Activated CD8-positive, alpha-beta T cell treated with anti-CD3 and anti-CD28 coated beads for 36 hours (primary cell): ENCODE measurements at regions not wholly inside any gene's neighbourhood (a gene's known extent, or its start where the extent isn't known, plus 50 kb on each side); places are given as distances from the start of the nearest gene placed in this dataset.

ENCODE experiments used
- ATAC-seq: fragments of 200-7000 bp; cut with Tn5 transposase; one replicate; pipeline ENCODE4 v1.10.0; 2021; ENCODE audit warnings: mild to moderate bottlenecking, moderate library complexity
- CTCF ChIA-PET: fragments of 350-600 bp; sonication (Branson Sonifier 250); formaldehyde crosslinking; loops from one replicate; lab custom pipeline; 2021; ENCODE audit warnings: antibody characterized with exemption; lab: Charles Lee
- POLR2A ChIA-PET: fragments of 350-600 bp; sonication (Branson Sonifier 250); formaldehyde crosslinking; loops from one replicate; lab custom pipeline; 2021; ENCODE audit warnings: antibody characterized with exemption; lab: Charles Lee
- DNase-seq: peaks from one replicate; pipeline ENCODE4 v3.0.0-alpha.2; 2020
- H3K27ac Mint-ChIP-seq: one replicate; pipeline ENCODE4 v1.8.0; 2021; ENCODE audit warnings: mild to moderate bottlenecking, mixed read lengths
- H3K27me3 Mint-ChIP-seq: one replicate; pipeline ENCODE4 v1.8.0; 2021; ENCODE audit warnings: mixed read lengths
- H3K36me3 Mint-ChIP-seq: one replicate; pipeline ENCODE4 v1.8.0; 2021; ENCODE audit warnings: low read depth, mixed read lengths
- H3K4me1 Mint-ChIP-seq: one replicate; pipeline ENCODE4 v1.8.0; 2021; ENCODE audit warnings: low read depth, mixed read lengths
- H3K4me3 Mint-ChIP-seq: one replicate; pipeline ENCODE4 v1.8.0; 2021; ENCODE audit warnings: mild to moderate bottlenecking, moderate library complexity, mixed read lengths
- H3K9me3 Mint-ChIP-seq: one replicate; pipeline ENCODE4 v1.8.0; 2021; ENCODE audit warnings: mixed read lengths
- CTCF ChIP-seq: fragments of 200-600 bp; IDR thresholded peaks from one replicate; pipeline ENCODE4 v1.8.0; 2022; ENCODE audit warnings: antibody characterized with exemption, mild to moderate bottlenecking
- intact Hi-C: fragments of 100-400 bp; cut with micrococcal nuclease; formaldehyde crosslinking; loops from one replicate; pipeline ENCODE4 v1.10.0; 2022

DNA sequence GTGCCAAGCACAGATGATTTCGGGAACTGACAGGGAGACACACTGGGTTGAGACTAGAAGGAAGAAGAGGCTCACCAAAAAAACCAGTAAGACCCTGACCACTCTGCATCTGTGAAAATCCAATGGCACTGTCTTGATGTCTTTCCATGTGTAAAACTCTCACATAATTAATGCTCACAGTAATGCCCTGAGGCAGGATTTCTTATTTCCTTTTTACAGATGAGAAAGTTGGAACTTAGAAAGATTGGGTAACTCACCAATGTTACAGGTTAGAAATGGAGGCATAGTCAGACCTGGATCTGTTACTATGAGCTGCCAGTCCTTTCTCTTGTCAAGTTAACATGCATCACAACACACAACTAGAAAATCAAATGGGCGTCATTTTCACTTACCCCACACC lies 151.0 kb upstream of the MCHR2 start:
- no peaks in the 10 kb centered on the region for H3K4me1 Mint-ChIP-seq
- H3K36me3 Mint-ChIP-seq: no peaks in the 10 kb centered on the region
- ATAC-seq: no peak
- DNase-seq: no peak
- POLR2A ChIA-PET: no interaction called here
- TF ChIP-seq CTCF: no peak
- CTCF ChIA-PET: no interaction called here
- H3K4me3 Mint-ChIP-seq: no peak overlapping the region
- H3K27me3 Mint-ChIP-seq: peaks cover 1% of the 10 kb centered on the region
- H3K9me3 Mint-ChIP-seq: no peaks in the 10 kb centered on the region
- no peak overlapping the region for H3K27ac Mint-ChIP-seq
- intact Hi-C loops: no loop called here

DNA sequence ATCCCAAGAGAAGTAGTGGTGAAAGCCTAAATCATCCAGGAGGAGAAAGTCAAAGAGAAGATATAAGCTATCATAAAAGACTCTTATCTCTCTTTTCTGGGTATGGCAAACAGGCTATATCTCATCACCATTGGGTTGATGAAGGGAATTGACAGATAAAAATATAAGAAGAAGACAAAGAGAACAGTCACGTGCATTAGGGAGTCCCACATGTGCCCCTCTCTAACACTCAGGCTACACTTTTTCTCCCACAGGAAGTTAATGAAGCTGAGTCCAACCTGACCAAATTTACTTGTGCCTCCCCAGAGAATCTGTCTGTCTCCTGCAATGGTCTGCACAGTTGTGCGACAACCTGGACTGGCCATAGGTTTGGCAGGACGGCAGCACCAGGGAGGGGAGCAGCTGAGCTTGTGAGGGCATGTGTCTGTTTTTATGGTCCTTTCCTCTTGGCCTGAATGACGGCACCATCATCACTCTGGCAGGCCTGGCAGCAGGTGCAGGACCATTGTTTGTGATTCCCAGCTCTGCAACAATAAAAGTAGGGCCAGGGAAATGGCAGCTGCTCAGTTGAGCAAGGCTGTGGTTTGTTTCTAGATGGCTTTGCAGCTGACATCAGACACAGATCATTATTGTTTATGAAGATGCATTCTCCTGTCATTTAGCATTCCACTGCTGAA lies 144.5 kb upstream of the MCHR2 start:
- DNase-seq (no peak), ATAC-seq (no peak)
- TF ChIP-seq CTCF: no peak
- ChIA-PET POLR2A (no interaction called here), CTCF (no interaction called here)
- Mint-ChIP-seq H3K4me1 (no peaks in the 10 kb centered on the region), H3K9me3 (no peaks in the 10 kb centered on the region), H3K36me3 (no peaks in the 10 kb centered on the region), H3K4me3 (no peak overlapping the region), H3K27me3 (no peaks in the 10 kb centered on the region), H3K27ac (no peak overlapping the region)
- intact Hi-C loops: no loop called here

DNA sequence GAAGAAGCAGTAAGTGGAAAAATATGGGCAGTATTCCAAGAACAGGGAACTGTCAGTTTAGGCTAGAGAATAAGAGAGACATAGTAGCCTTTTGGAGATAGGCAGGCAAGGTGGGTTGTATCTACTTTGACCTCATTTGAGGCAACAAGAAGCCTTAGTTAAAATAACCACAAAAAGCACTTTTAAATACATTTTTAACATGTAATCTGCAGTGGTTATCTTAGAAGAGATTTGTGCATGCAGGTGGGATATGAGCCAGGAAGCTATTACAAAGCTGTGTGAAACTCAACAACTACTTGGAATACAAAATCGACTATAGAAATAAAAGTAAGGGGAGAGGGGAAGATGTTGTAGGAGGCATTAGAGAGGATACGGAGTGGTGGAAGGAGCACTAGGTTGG lies 143.7 kb upstream of the MCHR2 start:
- CTCF ChIA-PET: no interaction called here
- Mint-ChIP-seq H3K4me1 (no peaks in the 10 kb centered on the region), H3K4me3 (no peak overlapping the region), H3K36me3 (no peaks in the 10 kb centered on the region), H3K27ac (no peak overlapping the region), H3K9me3 (no peaks in the 10 kb centered on the region), H3K27me3 (no peaks in the 10 kb centered on the region)
- TF ChIP-seq CTCF: no peak
- DNase-seq (no peak), ATAC-seq (no peak)
- intact Hi-C loops: no loop called here
- POLR2A ChIA-PET: interaction anchor here (0.6 kb wide), 1 partner anchor 19 kb away, joined by 3 read pairs; no protein-coding TSS in a partner anchor

DNA sequence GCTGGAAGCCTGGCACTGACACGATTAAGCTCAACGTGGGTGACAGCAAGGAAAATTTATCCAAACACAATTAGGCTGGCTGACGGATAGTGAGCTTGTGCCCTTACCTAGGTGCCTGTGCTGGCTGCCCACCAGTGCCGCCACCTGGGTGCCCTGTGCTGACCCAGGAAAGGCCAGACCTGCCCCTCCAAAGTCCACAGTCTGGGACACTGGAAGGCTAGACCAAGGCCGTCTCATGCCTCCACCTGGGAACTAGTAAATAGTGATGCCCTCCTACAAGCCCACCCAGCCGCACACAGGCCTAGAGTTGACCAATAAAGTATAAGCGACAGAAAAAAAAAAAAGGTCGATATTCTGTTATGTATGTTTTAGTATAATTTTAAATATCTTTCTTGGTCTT lies 142.6 kb upstream of the MCHR2 start:
- DNase-seq (no peak), ATAC-seq (no peak)
- CTCF ChIA-PET: no interaction called here
- no peak for TF ChIP-seq CTCF
- no peaks in the 10 kb centered on the region for H3K4me1 Mint-ChIP-seq
- POLR2A ChIA-PET: no interaction called here
- no peaks in the 10 kb centered on the region for H3K36me3 Mint-ChIP-seq
- H3K9me3 Mint-ChIP-seq: peaks cover 1% of the 10 kb centered on the region
- H3K4me3 Mint-ChIP-seq: no peak overlapping the region
- intact Hi-C loops: no loop called here
- no peak overlapping the region for H3K27ac Mint-ChIP-seq
- H3K27me3 Mint-ChIP-seq: no peaks in the 10 kb centered on the region

DNA sequence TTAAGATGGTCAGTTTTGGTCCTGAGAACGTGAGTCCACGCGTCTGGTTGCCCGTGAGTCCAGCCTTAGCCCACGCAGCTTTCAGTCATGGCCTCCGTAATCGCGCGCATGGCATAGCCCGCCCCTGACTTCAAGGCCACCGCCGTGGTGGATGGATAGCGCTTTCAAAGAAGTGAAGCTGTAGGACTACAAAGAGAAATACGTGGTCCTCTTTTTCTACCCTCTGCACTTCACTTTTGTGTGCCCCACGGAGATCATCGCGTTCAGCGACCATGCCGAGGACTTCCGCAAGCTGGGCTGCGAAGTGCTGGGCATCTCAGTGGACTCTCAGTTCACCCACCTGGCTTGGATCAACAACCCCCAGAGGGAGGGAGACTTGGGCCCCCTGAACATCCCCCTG lies 142.0 kb upstream of the MCHR2 start:
- H3K27me3 Mint-ChIP-seq: no peaks in the 10 kb centered on the region
- ChIA-PET CTCF (no interaction called here), POLR2A (no interaction called here)
- no peak for TF ChIP-seq CTCF
- H3K4me3 Mint-ChIP-seq: no peak overlapping the region
- H3K9me3 Mint-ChIP-seq: peaks cover 3% of the 10 kb centered on the region
- intact Hi-C loops: no loop called here
- DNase-seq (no peak), ATAC-seq (no peak)
- no peak overlapping the region for H3K27ac Mint-ChIP-seq
- no peaks in the 10 kb centered on the region for H3K36me3 Mint-ChIP-seq
- no peaks in the 10 kb centered on the region for H3K4me1 Mint-ChIP-seq
